HL-60 (cell line): ENCODE measurements at regions not wholly inside any gene's neighbourhood (a gene's known extent, or its start where the extent isn't known, plus 50 kb on each side); places are given as distances from the start of the nearest gene placed in this dataset.
"Not testable (repeated sequence)": the region's sequence is repeated elsewhere in the genome, so short reads cannot be mapped to it uniquely, and the experiment has no call there.

Experiments used
- CTCF ChIP-seq: IDR thresholded peaks from one replicate; pipeline ENCODE4 v1.5.1; 2011; ENCODE audit warnings: low read length, control low read depth, inconsistent platforms; ENCODE audit not compliant: insufficient read depth
- GABPA ChIP-seq: IDR thresholded peaks from 2 replicates; pipeline ENCODE4 v1.6.1; 2012; ENCODE audit warnings: low read depth
- POLR2AphosphoS5 ChIP-seq: IDR thresholded peaks from 2 replicates; pipeline ENCODE4 v1.6.1; 2012; ENCODE audit warnings: low read depth
- REST ChIP-seq: IDR thresholded peaks from 2 replicates; pipeline ENCODE4 v1.6.1; 2012; ENCODE audit warnings: low read depth; ENCODE audit not compliant: insufficient replicate concordance
- SPI1 ChIP-seq: IDR thresholded peaks from 2 replicates; pipeline ENCODE4 v1.6.1; 2012; ENCODE audit warnings: low read depth, mild to moderate bottlenecking, borderline replicate concordance

GRCh38 chr11:23786974-23787373 lies 709.9 kb upstream of the LUZP2 start:
- not testable (repeated sequence) for TF ChIP-seq GABPA, CTCF, REST, POLR2AphosphoS5, SPI1
